Upper lobe of left lung (tissue), 4 donors: ENCODE measurements at regions not wholly inside any gene's neighbourhood (a gene's known extent, or its start where the extent isn't known, plus 50 kb on each side); places are given as distances from the start of the nearest gene placed in this dataset.

Experiments used
- EP300 ChIP-seq, 4 donors: sonication (generic); formaldehyde crosslinking; IDR thresholded peaks; one replicate each; pipeline ENCODE4 v1.5.1; 2017; ENCODE audit warnings: antibody characterized with exemption in 4 of 4, control low read depth in 2 of 4
- POLR2A ChIP-seq, 4 donors: fragments of 450-650 bp; IDR thresholded peaks; one replicate each; pipeline ENCODE4 v1.5.1; 2016 to 2017; ENCODE audit warnings: antibody characterized with exemption in 4 of 4, mild to moderate bottlenecking in 2 of 4
- TF ChIP-seq, protein P1 (sequence below), 6 experiments: fragments of 450-650 bp in 4 of 6; fragments of 200-600 bp in 2 of 6; sonication (generic) in 2 of 6; IDR thresholded peaks; one replicate each; pipeline ENCODE4 v1.5.1; 2016 to 2019; ENCODE audit warnings: antibody characterized with exemption in 6 of 6

DNA sequence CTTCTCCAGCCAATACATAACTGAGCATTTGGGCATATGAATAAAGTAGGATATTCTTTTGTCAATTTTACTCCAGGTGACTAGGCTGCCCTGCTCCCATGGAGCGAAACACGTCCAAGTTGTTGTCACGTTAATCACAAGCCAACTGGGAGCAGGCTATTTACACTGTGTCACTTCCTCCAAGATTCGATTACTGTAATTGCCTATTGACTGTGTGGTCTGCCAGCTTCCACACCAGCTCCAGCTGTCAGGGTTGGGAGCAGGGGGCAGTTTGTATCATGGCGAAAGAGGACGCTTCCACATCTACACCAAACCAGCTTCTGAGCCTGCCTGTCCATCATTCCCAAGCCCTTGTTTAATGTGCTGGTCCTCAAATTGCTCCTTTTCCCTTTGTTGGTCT is 89.2 kb upstream of the RORA start:
- TF ChIP-seq, protein P1, sequence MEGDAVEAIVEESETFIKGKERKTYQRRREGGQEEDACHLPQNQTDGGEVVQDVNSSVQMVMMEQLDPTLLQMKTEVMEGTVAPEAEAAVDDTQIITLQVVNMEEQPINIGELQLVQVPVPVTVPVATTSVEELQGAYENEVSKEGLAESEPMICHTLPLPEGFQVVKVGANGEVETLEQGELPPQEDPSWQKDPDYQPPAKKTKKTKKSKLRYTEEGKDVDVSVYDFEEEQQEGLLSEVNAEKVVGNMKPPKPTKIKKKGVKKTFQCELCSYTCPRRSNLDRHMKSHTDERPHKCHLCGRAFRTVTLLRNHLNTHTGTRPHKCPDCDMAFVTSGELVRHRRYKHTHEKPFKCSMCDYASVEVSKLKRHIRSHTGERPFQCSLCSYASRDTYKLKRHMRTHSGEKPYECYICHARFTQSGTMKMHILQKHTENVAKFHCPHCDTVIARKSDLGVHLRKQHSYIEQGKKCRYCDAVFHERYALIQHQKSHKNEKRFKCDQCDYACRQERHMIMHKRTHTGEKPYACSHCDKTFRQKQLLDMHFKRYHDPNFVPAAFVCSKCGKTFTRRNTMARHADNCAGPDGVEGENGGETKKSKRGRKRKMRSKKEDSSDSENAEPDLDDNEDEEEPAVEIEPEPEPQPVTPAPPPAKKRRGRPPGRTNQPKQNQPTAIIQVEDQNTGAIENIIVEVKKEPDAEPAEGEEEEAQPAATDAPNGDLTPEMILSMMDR (IDR thresholded peaks at IDR 0.05), result no peak
- TF ChIP-seq POLR2A (IDR thresholded peaks at IDR 0.05), result no peak
- no peak for TF ChIP-seq EP300 (IDR thresholded peaks at IDR 0.05)
